COR-L47 (cell line): ENCODE measurements at regions not wholly inside any gene's neighbourhood (a gene's known extent, or its start where the extent isn't known, plus 50 kb on each side); places are given as distances from the start of the nearest gene placed in this dataset.

Experiments
- DNase-seq: peaks from one replicate; lab custom pipeline; 2025; lab: John Stamatoyannopoulos, UW

DNA sequence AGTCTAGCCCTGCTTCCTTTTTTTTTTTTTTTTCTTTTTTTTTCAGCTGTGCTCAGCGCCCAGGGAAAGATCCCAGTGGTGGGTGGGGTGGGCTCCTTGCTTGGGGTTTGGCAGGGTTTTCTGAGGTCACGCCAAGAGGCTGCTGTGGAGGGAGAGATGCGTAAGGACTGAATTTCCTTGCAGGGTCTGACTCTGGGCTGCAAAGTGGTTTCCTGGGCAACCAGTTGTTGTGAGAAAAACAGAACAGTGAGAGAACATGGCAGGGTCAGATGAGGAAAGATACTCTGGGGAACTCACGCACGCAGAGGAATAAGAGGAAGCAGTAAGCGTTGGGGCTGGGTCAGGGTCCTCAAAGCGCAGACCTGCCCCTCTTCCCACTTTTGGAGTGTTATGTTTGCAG is 119.5 kb downstream of the IRF8 start:
- DNase-seq, result no peak

DNA sequence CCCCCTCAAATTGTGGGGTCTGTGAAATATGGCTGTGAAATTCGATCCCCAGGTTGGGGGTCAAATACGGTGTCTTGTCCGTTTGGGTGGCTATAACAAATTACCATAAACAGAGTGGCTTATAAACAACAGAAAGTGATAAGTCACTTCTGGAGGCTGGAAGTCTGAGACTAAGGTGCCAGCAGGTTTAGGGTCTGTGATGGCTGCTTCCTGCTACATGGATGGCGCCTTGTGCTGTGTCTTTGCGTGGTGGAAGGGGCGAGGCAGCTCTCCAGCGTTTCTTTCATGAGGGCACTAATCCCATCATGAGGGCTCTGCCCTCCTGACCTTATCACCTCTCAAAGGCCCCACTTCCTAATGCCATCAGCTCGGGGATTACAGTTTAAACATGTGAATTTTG is 120.0 kb downstream of the IRF8 start:
- DNase-seq, result no peak

DNA sequence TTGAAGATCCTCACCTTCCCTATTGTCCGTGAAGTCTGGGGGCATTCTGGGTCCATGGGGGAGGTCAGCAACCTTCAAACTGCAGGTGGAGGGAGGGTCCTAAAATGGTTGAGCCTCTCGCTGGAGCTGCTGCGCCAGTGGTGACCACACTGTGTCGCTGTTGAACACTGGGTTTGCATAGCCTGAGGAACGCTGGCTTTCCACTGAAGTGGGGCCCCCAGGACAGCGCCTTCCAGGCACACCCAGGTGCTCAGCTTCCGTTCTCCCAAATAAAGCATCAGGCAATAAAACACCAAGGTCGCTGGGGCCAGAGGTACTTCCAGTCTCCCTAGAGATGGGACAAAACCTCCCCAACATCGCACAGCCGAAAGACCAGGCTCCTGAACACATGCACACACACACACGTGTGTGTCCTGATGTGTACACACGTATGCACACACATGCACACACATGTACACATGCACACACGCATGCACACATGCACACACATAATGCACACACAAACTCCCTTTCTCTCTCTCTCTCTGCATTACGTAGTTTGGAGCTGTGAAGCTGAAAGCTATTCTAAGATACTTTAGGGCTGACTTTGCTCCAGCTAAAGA is 120.6 kb downstream of the IRF8 start:
- no peak for DNase-seq

DNA sequence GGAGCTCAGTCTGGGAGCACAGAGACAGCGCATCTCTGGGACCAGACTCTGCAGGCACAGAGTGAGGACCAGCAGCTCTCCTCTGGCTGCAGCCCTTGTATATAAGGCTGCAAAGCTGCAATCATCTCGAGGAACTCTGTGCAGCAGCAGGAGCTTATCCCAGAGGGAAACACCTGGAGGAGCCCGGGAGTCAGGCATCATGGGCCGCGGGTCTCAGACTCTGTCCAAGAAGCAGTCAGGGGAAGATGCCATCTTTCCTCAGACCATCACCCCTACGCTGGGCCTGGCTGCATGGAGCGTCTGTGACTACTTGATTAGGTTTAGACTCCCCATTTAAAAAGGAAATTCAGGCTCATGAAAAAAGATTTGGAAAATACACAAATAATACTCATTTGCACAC is 122.0 kb downstream of the IRF8 start:
- no peak for DNase-seq

DNA sequence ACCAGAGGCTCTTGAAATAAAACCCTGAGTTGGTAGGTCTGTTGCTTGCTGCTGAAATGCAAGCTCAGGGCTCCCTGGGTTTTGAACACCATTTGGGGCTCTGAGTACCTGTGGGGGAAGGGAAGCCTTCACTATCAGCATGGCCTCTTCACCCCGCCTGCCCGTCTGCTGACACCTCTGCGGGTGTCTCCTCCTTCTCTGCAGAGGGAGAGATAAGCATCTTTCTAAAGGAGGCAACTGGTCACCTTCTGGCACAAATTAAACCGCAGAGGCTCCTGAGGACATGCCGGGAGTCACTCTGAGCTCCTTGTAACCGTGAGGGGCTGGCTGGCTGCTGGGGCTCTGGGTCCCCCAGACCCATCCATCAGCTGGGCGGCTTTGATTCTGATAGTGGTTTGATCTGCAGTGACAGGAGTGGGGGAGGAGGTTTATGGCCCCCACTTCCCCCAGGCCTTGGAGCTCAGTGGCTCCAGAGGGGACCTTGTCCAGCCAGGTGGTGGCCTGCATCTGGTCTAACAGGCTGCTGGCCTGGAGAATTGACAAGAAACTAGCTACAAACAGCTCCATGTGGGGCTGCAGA is 123.5 kb downstream of the IRF8 start:
- DNase-seq, result no peak

DNA sequence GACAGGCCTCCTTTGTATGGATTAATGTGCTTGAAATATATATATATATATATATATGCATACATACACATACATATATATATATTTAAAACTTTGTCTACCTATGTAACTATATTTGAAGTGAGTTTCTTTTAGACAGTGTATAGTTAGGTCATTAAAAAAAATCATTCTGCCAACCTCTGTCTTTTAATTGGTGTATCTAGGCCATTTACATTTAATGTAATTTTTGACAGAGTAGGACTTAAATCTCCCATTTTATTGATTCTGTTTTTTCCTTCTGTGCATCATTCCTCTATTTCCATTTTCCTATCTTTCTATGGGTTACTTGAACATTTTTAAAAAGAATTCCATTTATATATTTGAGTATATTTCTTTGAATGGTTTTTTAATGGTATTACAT is 125.2 kb downstream of the IRF8 start:
- DNase-seq, result no peak

DNA sequence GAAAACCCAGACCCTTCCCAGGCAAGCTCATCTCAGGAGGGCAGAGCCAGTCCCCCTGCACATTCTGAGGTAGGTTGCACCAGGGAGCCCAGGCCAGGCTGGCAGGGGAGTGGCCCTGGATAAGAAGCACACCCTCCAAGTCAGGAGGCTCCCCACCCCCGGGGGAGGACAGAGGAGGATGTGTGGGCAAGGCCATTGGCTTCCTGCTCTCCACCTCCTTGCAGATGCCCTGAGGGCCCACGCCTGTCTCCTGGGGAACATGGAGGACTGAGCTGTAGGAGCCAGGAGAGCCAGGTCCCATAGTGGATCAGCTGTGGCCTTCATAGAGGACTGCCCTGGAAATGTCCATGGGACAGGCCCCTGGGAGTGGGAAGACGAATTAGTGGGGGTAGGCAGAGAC is 126.7 kb downstream of the IRF8 start:
- DNase-seq, result no peak

DNA sequence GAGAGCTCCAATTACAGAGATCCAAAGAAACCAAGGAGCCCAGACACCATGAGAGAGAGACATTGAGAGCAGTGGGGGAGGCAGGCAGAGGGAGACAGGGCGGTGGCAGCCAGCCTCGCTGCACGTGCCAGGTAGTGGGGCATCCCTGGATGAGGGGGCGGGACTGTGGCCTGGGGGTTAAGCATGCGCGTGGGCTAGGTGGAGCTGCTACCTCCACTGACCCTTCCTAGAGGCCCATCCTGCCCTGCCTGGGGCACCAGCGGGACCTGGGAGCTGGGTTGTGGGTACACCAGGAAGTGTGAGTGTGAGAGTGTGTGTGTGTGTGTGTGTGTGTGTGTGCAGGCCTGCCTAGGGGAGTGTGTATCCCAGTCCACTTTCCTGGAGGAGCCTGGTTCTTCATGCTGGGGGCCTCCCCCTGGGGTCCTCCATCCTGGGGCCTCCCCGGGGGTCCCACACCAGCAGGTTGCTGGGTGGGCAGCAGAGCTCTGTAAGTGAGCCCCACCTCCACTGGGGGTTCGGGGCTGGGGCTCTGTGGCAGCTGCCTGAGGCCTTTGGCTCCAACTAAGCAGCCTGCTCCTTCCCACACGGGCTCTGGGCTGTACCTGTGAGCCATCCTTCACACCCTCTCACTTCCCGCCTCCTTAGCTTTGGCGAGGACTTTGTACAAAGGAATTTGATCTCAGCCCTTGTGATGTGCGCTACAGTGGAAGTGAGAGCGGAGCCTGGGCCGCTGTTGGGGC is 127.4 kb downstream of the IRF8 start:
- DNase-seq, result no peak

DNA sequence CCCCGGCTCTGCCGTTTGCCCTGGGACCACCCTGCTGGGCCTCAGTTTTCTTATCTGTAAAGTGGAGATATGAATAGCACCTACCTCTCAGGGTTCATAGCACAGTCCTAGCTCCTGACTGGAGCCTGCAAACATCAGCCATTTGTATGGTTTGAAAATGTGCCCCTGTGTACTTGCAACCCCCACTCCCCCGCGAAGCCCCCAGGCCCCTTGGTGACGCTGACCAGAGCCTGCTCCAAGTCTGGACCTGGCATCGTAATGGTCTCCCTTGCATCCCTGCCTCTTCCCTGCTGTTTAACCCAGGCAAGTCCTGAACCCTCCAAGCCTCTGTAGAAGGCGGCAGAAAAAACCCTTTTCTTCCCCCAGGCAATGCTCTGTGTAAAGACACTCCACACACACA is 128.0 kb downstream of the IRF8 start:
- no peak for DNase-seq

DNA sequence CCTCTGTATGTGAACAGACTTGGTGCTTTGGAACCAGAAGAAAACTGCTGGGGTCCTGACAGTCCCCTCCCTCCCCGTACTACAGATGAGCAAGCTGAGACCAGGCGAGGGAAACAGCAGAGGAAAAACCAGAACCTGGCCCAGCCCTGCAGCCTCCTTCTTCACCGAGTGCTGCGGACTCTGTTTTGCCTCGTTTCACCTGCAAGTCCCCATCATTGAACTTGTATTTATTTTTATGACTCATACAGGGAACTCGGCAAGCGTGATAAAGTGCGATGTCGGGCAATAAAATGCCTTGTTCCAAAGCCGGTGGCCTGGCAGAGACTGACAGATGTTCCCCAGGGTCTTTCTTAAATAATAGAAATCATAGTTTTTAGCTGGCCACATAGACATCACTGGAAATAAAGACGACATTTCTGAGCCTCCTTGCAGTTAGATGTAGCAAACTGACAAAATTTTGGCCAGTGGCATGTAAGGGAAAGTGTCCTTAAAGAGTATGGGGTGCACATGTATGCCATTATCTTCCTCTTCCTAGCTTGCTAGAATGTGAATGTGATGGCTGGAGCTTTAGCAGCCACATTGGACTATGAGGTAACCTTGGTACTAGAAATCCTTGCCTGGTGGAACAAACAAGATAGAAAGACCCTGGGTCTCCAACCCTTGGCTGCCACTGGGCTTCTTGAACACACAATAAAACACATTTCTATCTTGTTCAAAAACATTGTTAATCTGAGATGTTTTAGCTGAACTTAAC is 128.6 kb downstream of the IRF8 start:
- no peak for DNase-seq

DNA sequence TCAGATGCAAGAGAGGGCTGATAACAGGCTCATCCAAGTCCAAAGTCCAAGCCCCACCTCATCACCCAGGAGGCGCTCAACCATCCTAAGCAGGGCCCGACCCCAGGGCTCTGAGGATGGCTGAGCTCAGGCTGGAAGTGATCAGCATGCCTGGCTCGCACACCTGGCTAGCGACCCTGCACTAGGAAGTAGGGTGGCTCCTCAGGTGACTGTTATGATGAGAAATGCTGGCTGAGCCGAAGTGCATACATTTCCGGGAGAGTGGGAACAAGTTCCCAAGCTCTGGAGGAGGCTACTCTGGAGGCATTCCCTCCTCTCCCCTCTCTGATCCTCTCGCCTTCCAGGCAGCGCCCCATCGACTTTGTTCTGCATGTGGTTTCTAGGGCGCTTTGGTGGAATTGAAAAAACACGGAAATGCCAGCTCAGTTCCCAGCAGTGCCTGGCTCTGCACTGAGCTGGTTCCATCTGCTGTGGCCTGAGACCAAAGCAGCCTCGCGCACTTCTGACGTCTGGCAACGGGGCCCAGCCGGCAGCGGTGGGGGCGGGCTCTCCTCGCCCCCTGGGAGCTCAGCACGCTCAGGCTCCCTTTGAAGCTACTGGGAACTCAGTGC is 130.3 kb downstream of the IRF8 start:
- no peak for DNase-seq

DNA sequence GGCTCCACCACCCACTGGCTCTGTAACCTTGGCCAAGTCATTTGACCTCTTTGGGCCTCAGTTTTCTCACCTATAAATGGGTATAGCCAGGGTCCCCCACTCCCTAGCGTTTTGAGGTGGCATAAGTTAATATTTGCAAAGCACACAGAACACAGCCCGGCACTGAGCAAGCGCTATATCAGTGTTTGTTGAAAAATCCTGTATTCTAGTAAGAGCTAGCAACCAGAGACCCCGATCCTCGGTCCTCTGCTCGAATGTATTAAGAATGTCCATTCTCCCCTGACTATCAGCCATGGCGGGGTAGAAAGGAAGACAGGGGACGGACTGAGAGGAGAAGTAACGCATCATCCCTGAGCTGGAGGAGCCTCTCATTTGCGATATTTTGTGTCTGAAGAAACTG is 131.2 kb downstream of the IRF8 start:
- DNase-seq, result no peak

DNA sequence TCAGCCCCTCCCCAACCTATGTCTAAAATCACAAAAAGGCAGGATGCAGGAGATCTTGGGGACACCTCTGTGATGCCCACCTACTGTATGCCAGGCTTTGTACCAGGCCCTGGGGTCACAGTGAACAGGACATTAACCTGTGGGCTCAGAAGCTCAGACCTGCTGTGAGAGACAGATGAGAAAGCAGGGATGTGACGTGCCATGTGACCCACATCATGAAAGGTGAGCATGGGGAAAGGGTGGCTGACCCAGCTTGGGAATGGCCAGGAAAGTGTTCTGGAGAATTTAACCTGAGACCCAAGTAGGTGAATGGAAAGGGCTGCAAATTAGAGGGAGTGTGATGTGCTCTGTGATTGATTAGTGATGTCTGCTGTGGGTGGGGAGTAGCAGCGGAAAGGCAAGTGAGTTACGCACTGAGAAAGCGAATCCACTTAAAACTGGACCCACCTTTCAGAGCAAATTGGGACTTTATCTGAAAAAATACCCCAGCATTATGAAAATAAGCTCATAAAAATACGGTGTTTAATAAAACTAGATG is 132.2 kb downstream of the IRF8 start:
- DNase-seq, result no peak

DNA sequence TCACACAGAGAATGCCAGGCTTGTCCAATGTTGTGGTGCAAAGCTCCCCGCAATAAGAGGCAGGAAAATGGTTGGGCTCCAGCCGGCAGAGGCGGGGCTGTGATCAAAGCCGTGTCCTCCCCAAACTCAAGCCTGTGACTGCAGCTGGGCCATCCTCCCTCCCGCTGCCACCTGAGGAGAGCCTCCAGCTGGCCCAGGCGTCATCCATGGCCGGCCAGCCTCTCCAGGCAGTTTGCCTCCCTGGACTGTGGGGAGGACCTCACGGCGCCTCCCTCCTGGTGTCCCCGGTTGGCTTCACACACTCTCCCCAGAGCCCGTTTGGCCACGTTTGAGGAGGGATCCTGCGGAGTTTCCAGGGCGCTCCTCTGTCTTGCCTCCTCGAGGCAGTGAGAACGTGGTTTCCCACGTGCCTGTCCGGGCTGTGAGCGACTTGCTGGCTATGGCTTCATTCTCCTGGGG is 134.1 kb downstream of the IRF8 start:
- DNase-seq, result no peak

DNA sequence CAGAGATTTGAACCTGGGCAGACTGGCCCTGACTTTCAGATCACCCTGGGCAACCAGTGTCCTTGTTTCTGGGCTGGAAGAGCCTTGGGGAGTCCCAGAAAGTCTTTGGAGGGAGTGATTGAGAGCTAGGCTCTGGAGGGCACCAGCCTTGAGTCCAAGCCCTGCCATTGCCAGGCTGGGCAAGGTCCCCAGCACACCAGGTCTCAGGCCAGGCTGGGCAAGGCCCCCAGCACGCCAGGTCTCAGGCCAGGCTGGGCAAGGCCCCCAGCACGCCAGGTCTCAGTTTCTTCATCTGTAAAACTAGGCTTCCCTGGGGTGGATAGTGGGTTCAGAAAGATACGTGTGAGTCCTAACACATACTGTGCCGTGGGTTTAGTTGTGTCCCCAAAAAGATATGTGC is 135.0 kb downstream of the IRF8 start:
- no peak for DNase-seq

DNA sequence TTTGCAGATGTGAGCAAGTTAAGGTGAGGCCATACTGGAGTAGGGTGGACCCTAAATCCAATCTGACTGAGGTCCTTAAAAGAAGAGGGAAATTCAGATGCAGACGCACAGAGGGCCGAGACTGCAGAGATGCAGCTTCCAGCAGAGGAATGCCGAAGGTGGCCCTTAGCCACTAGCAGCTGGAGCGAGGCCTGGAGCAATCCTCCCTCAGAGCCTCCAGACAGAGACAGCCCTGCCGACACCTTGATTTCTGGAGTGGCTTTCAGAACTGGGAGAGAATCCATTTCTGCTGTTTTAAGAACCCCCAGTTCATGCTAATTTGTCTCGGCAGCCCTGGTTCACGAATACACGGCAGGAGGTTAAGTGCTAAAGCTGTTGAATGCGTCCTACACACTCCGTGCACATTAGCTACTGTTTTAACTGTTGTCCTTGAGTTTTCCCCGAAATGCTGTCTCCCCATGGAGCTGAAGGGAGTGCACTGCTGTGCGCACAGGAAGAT is 135.5 kb downstream of the IRF8 start:
- DNase-seq, result no peak

DNA sequence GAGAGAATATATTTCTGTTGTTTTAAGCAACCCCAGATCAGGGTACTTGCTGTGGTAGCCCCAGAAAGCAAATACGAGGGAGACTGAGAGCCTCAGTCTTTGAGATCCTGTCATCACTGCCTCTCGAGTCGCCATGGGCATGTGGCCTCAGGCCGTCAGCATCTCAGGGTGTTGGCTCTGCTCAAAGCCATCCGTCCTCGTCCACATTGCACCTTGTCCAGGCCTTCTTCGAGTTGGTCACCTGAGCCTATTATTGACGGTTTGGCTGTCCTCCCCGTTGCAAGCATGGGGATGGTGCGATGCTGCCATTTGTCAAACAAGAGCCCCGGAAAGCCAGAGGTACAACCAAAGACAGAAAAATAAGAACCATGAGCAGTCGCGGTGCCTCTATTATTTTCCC is 136.9 kb downstream of the IRF8 start:
- no peak for DNase-seq

DNA sequence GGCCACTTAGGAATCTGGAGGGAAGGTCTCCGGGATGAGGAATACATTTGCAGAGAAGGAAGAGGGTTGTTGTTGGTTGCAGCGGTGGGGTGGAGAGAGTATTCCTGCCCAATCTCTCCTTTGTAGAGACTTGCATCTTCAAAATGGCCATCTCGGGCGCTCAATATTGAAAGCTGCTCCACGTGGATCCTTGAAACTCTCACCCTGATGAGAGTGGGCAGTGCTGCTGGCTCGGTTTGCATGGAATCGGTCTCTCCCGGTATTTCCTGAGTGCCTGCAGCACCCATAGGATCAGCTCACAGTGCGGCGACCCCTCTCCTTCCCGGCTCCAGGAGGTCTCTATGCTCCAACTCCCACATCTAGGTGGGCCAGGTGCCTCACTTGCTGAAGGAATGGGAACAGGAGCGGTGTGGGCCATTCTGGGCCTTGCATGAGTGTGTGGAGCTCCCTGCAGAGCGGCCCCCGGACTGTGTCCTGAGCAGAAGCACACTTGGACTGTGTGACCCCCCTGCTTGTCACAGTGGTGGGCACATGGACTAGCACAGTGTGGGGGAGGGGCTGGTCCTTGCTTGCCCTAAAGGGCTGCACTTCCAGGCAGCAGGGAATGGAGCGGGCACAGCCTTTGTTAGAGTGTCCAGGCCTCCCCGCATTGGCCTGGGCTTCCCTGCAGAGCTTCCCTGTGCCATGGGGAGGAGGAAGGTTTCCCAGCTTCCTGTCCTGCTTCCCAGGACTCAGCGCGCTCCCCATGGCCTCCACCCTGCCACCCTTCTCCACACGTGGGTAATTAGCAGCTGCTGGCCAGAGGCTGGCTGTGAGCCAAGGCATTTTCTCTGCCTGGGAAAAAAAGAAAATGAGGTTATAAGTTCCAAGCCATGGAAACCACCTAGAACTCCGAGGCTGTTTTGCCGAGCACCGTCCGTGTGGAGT is 139.3 kb downstream of the IRF8 start:
- DNase-seq, result no peak

DNA sequence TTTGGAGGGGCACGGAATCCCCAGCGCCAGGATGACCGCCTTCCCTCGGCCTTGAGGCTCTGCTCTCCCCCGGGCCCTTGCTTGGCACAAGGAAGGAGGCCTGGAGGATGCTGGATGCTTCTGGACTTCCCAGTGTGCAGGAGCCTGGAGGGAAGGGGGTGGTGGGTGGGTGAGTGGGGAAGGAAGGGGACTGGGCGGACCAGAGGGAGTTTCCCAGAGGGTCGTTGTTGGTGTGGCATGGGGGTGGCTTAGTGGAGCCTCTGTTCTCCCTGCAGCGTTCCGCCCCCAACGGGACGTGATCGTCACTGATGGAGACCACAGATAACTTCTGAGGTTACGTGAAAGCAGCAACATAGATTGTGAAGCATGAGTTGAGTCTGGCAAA is 140.0 kb downstream of the IRF8 start:
- no peak for DNase-seq

DNA sequence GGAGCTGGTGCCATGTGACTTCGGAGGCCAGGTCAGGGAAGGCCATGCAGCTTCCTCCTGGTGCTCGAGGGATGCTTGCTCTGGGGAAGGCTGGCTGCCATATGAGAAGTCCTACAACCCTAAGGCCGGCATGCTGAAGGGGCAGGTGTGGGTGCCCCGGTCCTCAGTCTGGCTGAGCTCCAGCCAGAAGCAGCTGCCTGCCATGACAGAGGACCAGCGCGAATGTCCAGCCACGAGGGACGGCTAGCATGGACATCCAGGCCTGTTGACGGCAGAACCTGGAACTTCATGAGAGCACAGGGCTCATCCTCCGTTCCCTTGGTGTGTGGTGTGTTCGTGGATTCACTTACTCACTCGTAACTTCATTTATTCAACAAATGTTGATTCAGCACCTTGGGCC is 140.6 kb downstream of the IRF8 start:
- DNase-seq, result no peak

DNA sequence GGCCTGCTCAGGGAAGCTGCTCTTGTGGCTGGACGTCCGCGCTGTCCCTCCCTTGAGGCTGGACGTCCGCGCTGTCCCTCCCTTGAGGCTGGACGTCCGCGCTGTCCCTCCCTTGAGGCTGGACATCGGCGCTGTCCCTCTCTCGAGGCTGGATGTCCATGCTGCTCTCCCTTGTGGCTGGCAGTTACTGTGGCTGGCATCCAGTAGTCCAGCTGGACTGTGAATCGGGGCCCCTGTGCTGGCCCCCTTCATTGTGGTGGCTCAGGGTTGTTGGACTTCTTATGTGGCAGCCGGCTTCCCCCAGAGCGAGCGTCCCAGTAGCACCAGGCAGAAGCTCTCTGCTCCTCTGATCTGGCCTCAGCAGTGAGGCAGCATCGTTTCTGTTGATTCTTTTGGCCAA is 141.5 kb downstream of the IRF8 start:
- no peak for DNase-seq
